Thyroid gland (tissue), 4 donors: ENCODE measurements at regions not wholly inside any gene's neighbourhood (a gene's known extent, or its start where the extent isn't known, plus 50 kb on each side); places are given as distances from the start of the nearest gene placed in this dataset.

Experiments used
- POLR2A ChIP-seq, 2 donors: fragments of 450-650 bp; IDR thresholded peaks; one replicate each; pipeline ENCODE4 v1.6.1; 2017; ENCODE audit warnings: antibody characterized with exemption in 2 of 2, mild to moderate bottlenecking in 2 of 2, moderate library complexity in 1 of 2
- TF ChIP-seq, protein P1 (sequence below), 6 experiments: fragments of 200-600 bp in 3 of 6; fragments of 450-650 bp in 3 of 6; sonication (generic) in 3 of 6; IDR thresholded peaks; one replicate each; pipeline ENCODE4 v1.5.1; 2016 to 2019; ENCODE audit warnings: antibody characterized with exemption in 6 of 6, mild to moderate bottlenecking in 2 of 6, inconsistent platforms in 1 of 6, moderate library complexity in 1 of 6

DNA sequence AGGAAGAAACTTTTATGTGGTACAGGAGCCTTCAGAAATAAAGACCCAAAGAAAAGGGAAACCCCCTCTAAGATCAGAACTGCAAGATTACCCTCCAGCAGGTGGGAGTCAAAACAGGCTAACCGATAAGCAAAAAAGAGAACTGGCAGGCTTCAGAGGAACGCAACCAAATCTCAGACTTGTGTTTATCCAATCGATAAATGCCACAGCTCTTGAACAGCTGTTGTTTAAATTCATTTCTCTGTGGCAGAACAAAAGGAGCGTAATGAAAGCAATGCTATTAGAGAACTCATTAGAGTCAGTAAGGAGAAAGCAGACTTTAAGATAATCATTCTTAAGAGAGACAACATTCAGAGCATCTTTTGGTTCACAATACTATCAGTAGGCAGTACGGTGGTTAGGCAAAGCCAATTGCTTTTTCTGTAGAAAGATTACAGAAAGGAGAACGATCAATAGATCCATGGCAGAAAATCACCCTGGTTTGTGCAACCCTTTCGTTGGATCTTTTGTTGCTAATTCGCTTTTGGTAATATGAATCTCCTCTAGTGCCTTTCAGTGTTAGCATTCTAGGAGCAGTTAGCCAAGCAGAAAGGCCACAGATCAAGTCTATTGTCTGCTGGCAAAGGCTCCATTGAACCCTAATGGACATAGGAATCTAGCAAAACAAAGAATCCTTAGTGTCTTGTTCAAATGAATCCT, 476.4 kb upstream of the CHST9 start:
- no peak for TF ChIP-seq POLR2A (IDR thresholded peaks at IDR 0.05)
- TF ChIP-seq, protein P1, sequence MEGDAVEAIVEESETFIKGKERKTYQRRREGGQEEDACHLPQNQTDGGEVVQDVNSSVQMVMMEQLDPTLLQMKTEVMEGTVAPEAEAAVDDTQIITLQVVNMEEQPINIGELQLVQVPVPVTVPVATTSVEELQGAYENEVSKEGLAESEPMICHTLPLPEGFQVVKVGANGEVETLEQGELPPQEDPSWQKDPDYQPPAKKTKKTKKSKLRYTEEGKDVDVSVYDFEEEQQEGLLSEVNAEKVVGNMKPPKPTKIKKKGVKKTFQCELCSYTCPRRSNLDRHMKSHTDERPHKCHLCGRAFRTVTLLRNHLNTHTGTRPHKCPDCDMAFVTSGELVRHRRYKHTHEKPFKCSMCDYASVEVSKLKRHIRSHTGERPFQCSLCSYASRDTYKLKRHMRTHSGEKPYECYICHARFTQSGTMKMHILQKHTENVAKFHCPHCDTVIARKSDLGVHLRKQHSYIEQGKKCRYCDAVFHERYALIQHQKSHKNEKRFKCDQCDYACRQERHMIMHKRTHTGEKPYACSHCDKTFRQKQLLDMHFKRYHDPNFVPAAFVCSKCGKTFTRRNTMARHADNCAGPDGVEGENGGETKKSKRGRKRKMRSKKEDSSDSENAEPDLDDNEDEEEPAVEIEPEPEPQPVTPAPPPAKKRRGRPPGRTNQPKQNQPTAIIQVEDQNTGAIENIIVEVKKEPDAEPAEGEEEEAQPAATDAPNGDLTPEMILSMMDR (IDR thresholded peaks at IDR 0.05): no peak
